Spleen (tissue), 11 donors: ENCODE measurements at regions not wholly inside any gene's neighbourhood (a gene's known extent, or its start where the extent isn't known, plus 50 kb on each side); places are given as distances from the start of the nearest gene placed in this dataset.

ENCODE experiments used
- DNase-seq: peaks from one replicate; pipeline ENCODE4 v3.0.0-alpha.2; 2020
- H3K27ac ChIP-seq, 8 donors: fragments of 200-600 bp; sonication (generic) in 7 of 8; 1 replicate in 4 of 8; 2 replicates in 4 of 8; pipeline versions ENCODE4 v1.5.0 to v1.8.0; 2016 to 2021; ENCODE audit warnings: inconsistent platforms in 4 of 8, mild to moderate bottlenecking in 4 of 8, moderate library complexity in 1 of 8
- H3K27me3 ChIP-seq, 7 donors: fragments of 200-600 bp; sonication (generic) in 6 of 7; replicated peaks in 1 of 7; 1 replicate in 4 of 7; 2 replicates in 3 of 7; pipeline versions ENCODE4 v1.5.0 to v1.8.0; 2016 to 2021; ENCODE audit warnings: inconsistent platforms in 3 of 7, mild to moderate bottlenecking in 1 of 7
- H3K36me3 ChIP-seq, 6 donors: fragments of 200-600 bp; sonication (generic) in 5 of 6; 1 replicate in 4 of 6; 2 replicates in 2 of 6; pipeline versions ENCODE4 v1.5.0 to v1.8.0; 2016 to 2021; ENCODE audit warnings: inconsistent platforms in 2 of 6
- H3K4me1 ChIP-seq, 6 donors: fragments of 200-600 bp; sonication (generic) in 5 of 6; 1 replicate in 3 of 6; 2 replicates in 3 of 6; pipeline versions ENCODE4 v1.5.0 to v1.8.0; 2016 to 2021; ENCODE audit warnings: inconsistent platforms in 3 of 6
- H3K4me3 ChIP-seq, 8 donors: fragments of 200-600 bp; sonication (generic) in 7 of 8; 1 replicate in 4 of 8; 2 replicates in 4 of 8; pipeline versions ENCODE4 v1.5.0 to v1.8.0; 2016 to 2021; ENCODE audit warnings: inconsistent platforms in 4 of 8, mild to moderate bottlenecking in 4 of 8, moderate library complexity in 2 of 8
- H3K9me3 ChIP-seq, 8 donors: fragments of 200-600 bp; sonication (generic) in 7 of 8; 1 replicate in 4 of 8; 2 replicates in 4 of 8; pipeline versions ENCODE4 v1.5.0 to v1.8.0; 2016 to 2021; ENCODE audit warnings: inconsistent platforms in 4 of 8
- CTCF ChIP-seq, 11 experiments: fragments of 200-600 bp in 7 of 11; fragments of 450-650 bp in 4 of 11; sonication (generic) in 4 of 11; IDR thresholded peaks in 8 of 11; conservative IDR thresholded peaks in 3 of 11; 1 replicate in 7 of 11; 2 replicates in 4 of 11; pipeline versions ENCODE4 v1.4.0 to v1.8.0; 2016 to 2021; ENCODE audit warnings: antibody characterized with exemption in 11 of 11, inconsistent platforms in 4 of 11, mild to moderate bottlenecking in 1 of 11
- POLR2A ChIP-seq, 3 donors: fragments of 450-650 bp; IDR thresholded peaks; one replicate each; pipeline ENCODE4 v1.5.1; 2017; ENCODE audit warnings: antibody characterized with exemption in 3 of 3, mild to moderate bottlenecking in 1 of 3
- POLR2AphosphoS5 ChIP-seq, 3 donors: sonication (generic); formaldehyde crosslinking; IDR thresholded peaks; one replicate each; pipeline ENCODE4 v1.5.1; 2017; ENCODE audit warnings: antibody characterized with exemption in 3 of 3
- WGBS, 5 donors: extraction: QIAGEN DNeasy Blood & Tissue Kit in 3 of 5; methylation state at CpG; one replicate each; pipeline versions ENCODE4 v1.1.5 to v1.1.7; 2013 to 2018; 5-methylcytosine and 5-hydroxymethylcytosine counted together
- intact Hi-C: fragments of 100-400 bp; cut with DNase I; formaldehyde crosslinking; loops from one replicate; pipeline ENCODE4 v1.15.0; 2023; ENCODE audit warnings: low total_unique reads
- donor health status: healthy with polysubstance abuse.
- donor health status: DM: no; HTN: no; CAD: no; lungs with moderate emphysema.
- donor health status: DM: no; HTN: no; CAD: no.
- donor health status: Bipolar disorder and iron deficiency.
- donor health status: healthy.
- donor health status: DM: no; HTN: no; CAD: no.
- donor health status: DM: yes; HTN: yes; CAD: no.

GRCh38 chr20:36085686-36086267, 68.8 kb upstream of the EPB41L1 start:
- H3K27ac ChIP-seq: no peak overlapping the region
- no peaks in the 10 kb centered on the region for H3K36me3 ChIP-seq
- DNase-seq: no peak
- intact Hi-C loops: no loop called here
- H3K4me1 ChIP-seq: no peaks in the 10 kb centered on the region
- H3K4me3 ChIP-seq: no peak overlapping the region
- TF ChIP-seq POLR2AphosphoS5 (IDR thresholded peaks at IDR 0.05): no peak
- no peak for TF ChIP-seq CTCF (IDR thresholded peaks at IDR 0.05 in 8 of 11, conservative IDR thresholded peaks at IDR 0.05 in 3 of 11)
- TF ChIP-seq POLR2A (IDR thresholded peaks at IDR 0.05): no peak
- WGBS, 5 donors: 64 to 100% (median 75%) methylated on average over 2 to 3 of the region's 3 CpGs
- peaks cover 0 to 26% (median 2%) of the 10 kb centered on the region in 7 donors for H3K27me3 ChIP-seq
- no peaks in the 10 kb centered on the region for H3K9me3 ChIP-seq

GRCh38 chr20:36086767-36087166, 67.8 kb upstream of the EPB41L1 start:
- no peak for DNase-seq

GRCh38 chr20:36090223-36090622, 64.3 kb upstream of the EPB41L1 start:
- Histone ChIP-seq H3K36me3 (no peaks in the 10 kb centered on the region), H3K9me3 (no peaks in the 10 kb centered on the region), H3K27ac (no peak overlapping the region), H3K27me3 (peaks cover 0 to 69% (median 29%) of the 10 kb centered on the region in 7 donors), H3K4me3 (no peak overlapping the region), H3K4me1 (peaks cover 4 to 36% (median 24%) of the 10 kb centered on the region in 6 donors)
- DNase-seq: no peak
- TF ChIP-seq POLR2A (IDR thresholded peaks at IDR 0.05) (no peak), POLR2AphosphoS5 (IDR thresholded peaks at IDR 0.05) (no peak), CTCF (IDR thresholded peaks at IDR 0.05 in 8 of 11, conservative IDR thresholded peaks at IDR 0.05 in 3 of 11) (no peak)
- 85 to 93% (median 89%) methylated on average over 5 of the region's 5 CpGs for WGBS, 5 donors
- intact Hi-C loops: no loop called here

More at GRCh38 chr20:36086767-36087166, 67.8 kb upstream of the EPB41L1 start:
- TF ChIP-seq CTCF (IDR thresholded peaks at IDR 0.05 in 8 of 11, conservative IDR thresholded peaks at IDR 0.05 in 3 of 11) (no peak), POLR2AphosphoS5 (IDR thresholded peaks at IDR 0.05) (no peak), POLR2A (IDR thresholded peaks at IDR 0.05) (no peak)
- 28 to 39% (median 34%) methylated on average over 2 of the region's 2 CpGs for WGBS, 5 donors
- Histone ChIP-seq H3K4me1 (peaks cover under 1 to 5% (median 2%) of the 10 kb centered on the region in 6 donors), H3K9me3 (no peaks in the 10 kb centered on the region), H3K27ac (no peak overlapping the region), H3K36me3 (no peaks in the 10 kb centered on the region), H3K27me3 (peaks cover 0 to 36% (median 11%) of the 10 kb centered on the region in 7 donors), H3K4me3 (no peak overlapping the region)
- intact Hi-C loops: no loop called here

GRCh38 chr20:36091561-36092397, 62.8 kb upstream of the EPB41L1 start:
- DNase-seq: no peak
- no peak overlapping the region for H3K27ac ChIP-seq

More at GRCh38 chr20:36091561-36092397, 62.8 kb upstream of the EPB41L1 start:
- Histone ChIP-seq H3K4me3 (peak overlapping the region; percentile 43 to 85 (median 62)), H3K9me3 (no peaks in the 10 kb centered on the region), H3K27me3 (peaks cover 0 to 69% (median 29%) of the 10 kb centered on the region in 7 donors), H3K36me3 (no peaks in the 10 kb centered on the region), H3K4me1 (peaks cover 4 to 37% (median 24%) of the 10 kb centered on the region in 6 donors)
- WGBS, 5 donors: 12 to 31% (median 18%) methylated on average over 28 to 42 of the region's 42 CpGs
- intact Hi-C loops: no loop called here
- no peak for TF ChIP-seq POLR2AphosphoS5 (IDR thresholded peaks at IDR 0.05)
- no peak for TF ChIP-seq POLR2A (IDR thresholded peaks at IDR 0.05)
- TF ChIP-seq CTCF (IDR thresholded peaks at IDR 0.05 in 8 of 11, conservative IDR thresholded peaks at IDR 0.05 in 3 of 11): no peak
